HG03097 (cell line): ENCODE measurements at regions not wholly inside any gene's neighbourhood (a gene's known extent, or its start where the extent isn't known, plus 50 kb on each side); places are given as distances from the start of the nearest gene placed in this dataset.
"Not testable (repeated sequence)": the region's sequence is repeated elsewhere in the genome, so short reads cannot be mapped to it uniquely, and the experiment has no call there.

Source experiments
- ATAC-seq: cut with Tn5 transposase; IDR thresholded peaks from one replicate; pipeline ENCODE4 v1.9.1; 2021; ENCODE audit not compliant: unreplicated experiment, low FRiP score

DNA sequence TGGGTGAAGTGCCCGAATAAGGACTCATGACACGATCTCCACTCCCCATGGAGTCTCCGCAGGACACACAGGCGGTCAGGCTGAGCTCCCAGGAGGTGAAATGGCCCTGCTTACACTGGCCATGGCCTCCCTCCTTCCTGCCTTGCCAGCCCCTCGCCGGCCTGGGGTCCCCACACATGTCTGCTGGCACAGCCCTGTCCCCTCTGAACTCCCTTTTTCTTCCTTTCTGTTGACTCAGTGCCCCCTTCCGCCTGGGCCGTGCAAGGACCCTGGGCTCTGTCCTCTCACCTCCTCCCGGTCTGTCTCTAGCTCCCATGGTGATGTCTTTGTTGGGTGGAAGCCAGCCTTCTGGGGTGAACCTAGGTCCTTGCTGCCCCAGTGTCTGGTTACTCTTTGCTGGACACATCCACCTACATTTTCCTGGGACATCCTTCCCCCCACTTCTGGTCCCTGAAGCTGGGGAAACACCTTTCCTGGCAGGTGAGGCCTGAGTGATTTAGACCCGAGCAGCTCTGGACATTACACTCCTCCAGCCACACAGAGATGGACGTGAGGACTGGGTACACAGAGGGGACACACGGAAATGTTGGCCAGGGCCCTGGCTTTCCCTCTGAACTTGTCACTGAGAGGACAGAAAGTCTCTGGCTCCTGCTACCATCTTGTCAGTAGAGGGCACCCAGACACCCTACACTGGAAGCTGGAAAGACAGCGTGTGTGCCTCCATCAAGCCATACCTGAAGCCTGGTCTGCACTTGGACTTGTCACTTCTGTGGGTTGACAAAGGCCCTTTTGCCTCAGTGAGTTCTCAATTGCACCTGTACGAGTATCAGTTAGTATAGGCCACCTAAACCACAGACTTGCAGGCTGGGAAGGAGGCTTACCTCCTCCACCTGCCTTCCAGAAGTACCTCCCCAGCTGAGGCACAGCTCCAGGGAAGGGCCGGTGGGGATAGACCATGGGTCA is 864.3 kb downstream of the TBC1D22A start:
- no peak for ATAC-seq

GRCh38 chr22:47625531-47626427 is 863.3 kb downstream of the TBC1D22A start:
- no peak for ATAC-seq

GRCh38 chr22:47625013-47625385 is 862.5 kb downstream of the TBC1D22A start:
- no peak for ATAC-seq

- ATAC-seq = no peak
Observed at GRCh38 chr22:47624252-47625012, 862.0 kb downstream of the TBC1D22A start.

DNA sequence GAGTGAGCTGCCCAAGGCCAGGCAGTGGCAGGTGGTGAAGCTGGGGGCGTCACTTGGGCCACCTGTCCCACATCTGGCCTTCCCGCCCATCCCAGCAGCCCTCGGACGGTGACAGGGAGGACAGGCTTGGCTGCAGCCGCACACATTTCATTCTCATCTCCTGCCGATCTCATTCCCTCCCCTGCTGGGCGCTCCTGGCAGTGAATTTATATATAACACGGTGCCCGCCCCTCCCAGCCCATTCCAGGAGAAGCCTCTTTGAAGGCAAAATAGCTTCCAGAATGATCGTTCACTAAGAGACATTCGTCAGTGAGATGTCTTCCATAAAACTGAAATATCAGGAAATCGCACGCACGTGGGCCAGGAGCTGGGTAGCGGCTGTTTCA is 861.3 kb downstream of the TBC1D22A start:
- no peak for ATAC-seq

- ATAC-seq = no peak
Observed at GRCh38 chr22:47623066-47623762, 860.8 kb downstream of the TBC1D22A start.

GRCh38 chr22:47622541-47622940 is 860.1 kb downstream of the TBC1D22A start:
- no peak for ATAC-seq

GRCh38 chr22:47621253-47621652 is 858.8 kb downstream of the TBC1D22A start:
- ATAC-seq = no peak

- no peak for ATAC-seq
Observed at GRCh38 chr22:47620391-47620790, 857.9 kb downstream of the TBC1D22A start.

- no peak for ATAC-seq
Observed at GRCh38 chr22:47619631-47620030, 857.2 kb downstream of the TBC1D22A start.

- no peak for ATAC-seq
Observed at GRCh38 chr22:47618180-47619010, 855.9 kb downstream of the TBC1D22A start.

- no peak for ATAC-seq
Observed at GRCh38 chr22:47617186-47617585, 854.7 kb downstream of the TBC1D22A start.

DNA sequence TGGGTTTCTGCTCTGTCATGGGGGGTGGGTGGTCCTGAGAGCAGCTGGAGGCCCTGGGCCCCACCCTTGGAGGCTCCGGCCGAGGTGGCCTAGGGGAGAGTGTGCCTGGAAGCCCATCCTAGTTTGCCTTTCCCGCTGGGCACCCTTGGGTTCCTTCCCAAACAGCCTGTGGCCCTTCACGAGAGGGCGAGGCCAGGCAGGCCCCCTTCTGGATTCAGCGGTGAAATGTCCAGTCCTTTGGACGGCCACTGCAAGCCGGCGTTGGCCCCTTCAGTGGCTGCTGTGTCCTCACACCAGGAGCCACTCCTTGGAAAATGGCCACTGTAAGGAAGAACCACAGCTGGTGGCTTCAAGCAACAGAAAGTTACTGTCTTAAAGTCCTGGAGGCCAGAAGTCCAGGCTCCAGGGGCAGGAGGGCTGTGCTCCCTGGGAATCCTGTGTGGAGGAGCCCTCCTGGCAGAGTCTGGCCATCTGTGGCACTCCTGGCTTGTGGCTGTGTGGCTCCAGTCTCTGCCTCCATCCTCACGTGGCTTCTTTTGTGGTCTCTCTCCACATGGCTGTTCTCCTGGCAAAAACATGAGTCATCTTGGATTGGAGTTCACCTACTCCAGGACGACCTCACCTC is 854.1 kb downstream of the TBC1D22A start:
- ATAC-seq = no peak

GRCh38 chr22:47615051-47615450 is 852.6 kb downstream of the TBC1D22A start:
- ATAC-seq = no peak

DNA sequence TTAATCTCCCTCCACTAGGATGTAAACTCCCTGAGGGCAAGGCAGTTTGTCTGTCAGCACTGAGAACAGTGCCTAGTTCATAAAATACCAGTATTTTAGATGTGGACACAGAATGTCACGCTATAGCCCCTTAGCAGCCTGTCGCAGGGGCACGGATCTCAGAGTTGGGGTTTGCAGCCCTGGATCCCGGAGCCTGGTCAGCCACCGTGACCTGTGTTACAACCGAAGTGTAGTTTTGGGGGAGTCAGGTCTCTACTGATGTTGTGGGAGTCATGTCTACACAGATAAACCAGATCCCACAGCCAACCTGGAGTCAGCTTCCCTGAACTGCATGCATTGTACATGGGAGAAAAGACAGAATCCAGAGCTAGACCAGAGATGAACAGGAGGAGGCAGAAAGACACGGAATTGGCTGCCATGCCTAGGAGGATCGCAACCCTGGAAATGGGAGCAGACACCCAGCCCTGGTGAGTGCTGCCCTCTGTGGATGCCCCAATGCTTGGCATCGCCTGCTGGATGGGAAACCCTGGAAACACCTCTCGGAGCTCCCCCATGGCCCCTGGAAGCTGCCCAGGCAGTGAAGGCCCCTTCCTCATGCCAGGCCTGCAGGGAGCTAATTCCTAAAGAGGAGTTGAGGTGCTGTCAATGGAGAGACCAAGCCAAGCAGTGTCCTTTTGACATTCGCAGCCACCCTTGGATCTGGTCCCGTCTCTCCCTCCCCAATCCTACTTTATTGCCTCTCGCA is 851.3 kb downstream of the TBC1D22A start:
- no peak for ATAC-seq

DNA sequence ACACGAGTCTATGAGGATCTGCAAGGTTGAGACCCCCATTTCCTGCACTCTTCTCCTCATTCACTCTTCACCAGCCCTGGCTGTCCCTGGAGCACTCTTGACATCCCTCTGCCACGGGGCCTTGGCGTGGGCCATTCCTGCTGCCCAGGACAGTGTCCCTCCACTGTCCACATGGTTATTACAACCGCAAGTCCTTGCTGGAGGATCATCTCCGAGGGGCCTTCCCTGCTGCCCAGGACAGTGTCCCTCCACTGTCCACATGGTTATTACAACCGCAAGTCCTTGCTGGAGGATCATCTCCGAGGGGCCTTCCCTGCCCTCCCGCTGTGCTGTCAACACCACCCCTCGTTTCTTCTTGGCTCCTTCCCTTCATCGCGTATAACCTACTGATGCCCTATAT is 850.7 kb downstream of the TBC1D22A start:
- not testable (repeated sequence) for ATAC-seq

GRCh38 chr22:47612311-47612910 is 850.0 kb downstream of the TBC1D22A start:
- ATAC-seq = no peak

DNA sequence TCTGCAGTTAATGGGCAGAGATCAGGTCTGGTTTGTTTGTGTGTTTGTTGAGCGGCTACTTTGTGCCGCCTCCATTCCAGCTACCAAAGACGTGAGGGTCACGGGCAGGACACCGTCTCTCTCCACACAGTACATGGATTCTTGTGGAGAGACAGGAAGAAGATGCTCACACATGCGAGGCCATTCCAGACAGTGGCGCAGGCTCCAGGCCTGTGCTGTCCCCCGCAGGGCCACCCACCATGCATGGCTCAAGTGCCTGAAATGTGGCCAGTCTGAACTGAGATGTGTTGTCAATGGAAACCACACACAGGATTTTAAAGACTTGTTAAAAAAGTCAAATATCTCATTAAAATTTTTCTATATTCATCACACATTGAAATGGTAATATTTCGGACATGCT is 848.3 kb downstream of the TBC1D22A start:
- no peak for ATAC-seq
